ENCODE measurements at regions not wholly inside any gene's neighbourhood (a gene's known extent, or its start where the extent isn't known, plus 50 kb on each side); places are given as distances from the start of the nearest gene placed in this dataset.

GRCh38 chr2:143903172-143903856 lies 616.6 kb downstream of the ZEB2 start:
- 60% methylated on average over 5 of the region's 5 CpGs for WGBS
- intact Hi-C loops (cut with DNase I): no loop called here

GRCh38 chr2:143901185-143901842 lies 618.6 kb downstream of the ZEB2 start:
- Histone ChIP-seq H3K36me3 (no peaks in the 10 kb centered on the region), H3K27ac (no peak overlapping the region), H3K4me1 (replicated peaks) (no peaks in the 10 kb centered on the region), H3K9me3 (no peaks in the 10 kb centered on the region), H3K27me3 (replicated peaks; ENCODE audit: insufficient read depth) (no peaks in the 10 kb centered on the region), H3K4me3 (no peak overlapping the region)
- 90% methylated on average over 4 of the region's 4 CpGs for WGBS
- DNase-seq (ENCODE audit: low spot score): no peak
- intact Hi-C loops (cut with DNase I): no loop called here
- TF ChIP-seq POLR2AphosphoS5 (IDR thresholded peaks at IDR 0.05): no peak
- TF ChIP-seq POLR2A (IDR thresholded peaks at IDR 0.05): no peak
- no peak for TF ChIP-seq CTCF (IDR thresholded peaks at IDR 0.05)

More at GRCh38 chr2:143903172-143903856, 616.6 kb downstream of the ZEB2 start:
- Histone ChIP-seq H3K27ac (no peak overlapping the region), H3K36me3 (no peaks in the 10 kb centered on the region), H3K4me3 (no peak overlapping the region), H3K27me3 (replicated peaks; ENCODE audit: insufficient read depth) (no peaks in the 10 kb centered on the region), H3K9me3 (no peaks in the 10 kb centered on the region), H3K4me1 (replicated peaks) (no peaks in the 10 kb centered on the region)
- DNase-seq (ENCODE audit: low spot score): no peak
- TF ChIP-seq POLR2AphosphoS5 (IDR thresholded peaks at IDR 0.05): no peak
- TF ChIP-seq POLR2A (IDR thresholded peaks at IDR 0.05): no peak
- no peak for TF ChIP-seq CTCF (IDR thresholded peaks at IDR 0.05)

GRCh38 chr2:143899987-143900386 lies 619.9 kb downstream of the ZEB2 start:
- Histone ChIP-seq H3K36me3 (no peaks in the 10 kb centered on the region), H3K27me3 (replicated peaks; ENCODE audit: insufficient read depth) (no peaks in the 10 kb centered on the region), H3K27ac (no peak overlapping the region), H3K9me3 (no peaks in the 10 kb centered on the region), H3K4me1 (replicated peaks) (no peaks in the 10 kb centered on the region), H3K4me3 (no peak overlapping the region)
- intact Hi-C loops (cut with DNase I): no loop called here
- DNase-seq (ENCODE audit: low spot score): no peak
- TF ChIP-seq POLR2AphosphoS5 (IDR thresholded peaks at IDR 0.05) (no peak), CTCF (IDR thresholded peaks at IDR 0.05) (no peak), POLR2A (IDR thresholded peaks at IDR 0.05) (no peak)
- 93% methylated on average over 4 of the region's 4 CpGs for whole genome bisulfite sequencing

- no peaks in the 10 kb centered on the region for H3K4me1 ChIP-seq (replicated peaks)
- TF ChIP-seq POLR2A (IDR thresholded peaks at IDR 0.05) (no peak), CTCF (IDR thresholded peaks at IDR 0.05) (no peak), POLR2AphosphoS5 (IDR thresholded peaks at IDR 0.05) (no peak)
- WGBS: 95% methylated on average over 3 of the region's 3 CpGs
- H3K9me3 ChIP-seq: no peaks in the 10 kb centered on the region
- H3K36me3 ChIP-seq: no peaks in the 10 kb centered on the region
- no peak overlapping the region for H3K4me3 ChIP-seq
- intact Hi-C loops (cut with DNase I): no loop called here
- H3K27ac ChIP-seq: no peak overlapping the region
- no peak for DNase-seq (ENCODE audit: low spot score)
- H3K27me3 ChIP-seq (replicated peaks; ENCODE audit: insufficient read depth): peaks cover 3% of the 10 kb centered on the region
These were observed 626.5 kb downstream of the ZEB2 start for GRCh38 chr2:143893371-143893770.

GRCh38 chr2:143891879-143892308 lies 628.0 kb downstream of the ZEB2 start:
- H3K4me1 ChIP-seq (replicated peaks): no peaks in the 10 kb centered on the region
- DNase-seq (ENCODE audit: low spot score): no peak
- H3K36me3 ChIP-seq: no peaks in the 10 kb centered on the region
- no peaks in the 10 kb centered on the region for H3K9me3 ChIP-seq
- no peak overlapping the region for H3K27ac ChIP-seq
- 75% methylated on average over 7 of the region's 7 CpGs for WGBS
- peaks cover 3% of the 10 kb centered on the region for H3K27me3 ChIP-seq (replicated peaks; ENCODE audit: insufficient read depth)
- intact Hi-C loops (cut with DNase I): no loop called here
- no peak overlapping the region for H3K4me3 ChIP-seq
- no peak for TF ChIP-seq POLR2AphosphoS5 (IDR thresholded peaks at IDR 0.05)
- no peak for TF ChIP-seq CTCF (IDR thresholded peaks at IDR 0.05)
- TF ChIP-seq POLR2A (IDR thresholded peaks at IDR 0.05): no peak
